Common myeloid progenitor, CD34-positive (primary cell): ENCODE measurements at regions not wholly inside any gene's neighbourhood (a gene's known extent, or its start where the extent isn't known, plus 50 kb on each side); places are given as distances from the start of the nearest gene placed in this dataset.
A peak's percentile ranks its signal among the peaks of the same experiment; 100 is the strongest.

Experiments used
- CTCF ChIA-PET: fragments of 350-600 bp; sonication (Branson Sonifier 250); formaldehyde crosslinking; loops from one replicate; lab custom pipeline; 2021; ENCODE audit warnings: antibody characterized with exemption; lab: Charles Lee
- POLR2A ChIA-PET: fragments of 350-600 bp; sonication (Branson Sonifier 250); formaldehyde crosslinking; loops from one replicate; lab custom pipeline; 2021; ENCODE audit warnings: antibody characterized with exemption; lab: Charles Lee
- DNase-seq, 3 donors: peaks; one replicate each; pipeline versions ENCODE4 v3.0.0 to v3.0.0-alpha.2; 2013
- H3K27ac ChIP-seq, 2 experiments: 1 replicate in 1 of 2; 2 replicates in 1 of 2; pipeline ENCODE4 v1.7.0; 2013; ENCODE audit warnings: inconsistent platforms in 2 of 2, low read length in 2 of 2, mild to moderate bottlenecking in 2 of 2, low read depth in 1 of 2, moderate library complexity in 1 of 2; ENCODE audit not compliant: severe bottlenecking in 2 of 2, insufficient read depth in 1 of 2, poor library complexity in 1 of 2
- H3K27me3 ChIP-seq, 5 experiments: replicated peaks in 2 of 5; 1 replicate in 3 of 5; 2 replicates in 2 of 5; pipeline versions ENCODE4 v1.6.1 to v1.7.0; 2013; ENCODE audit warnings: low read length in 4 of 5, mild to moderate bottlenecking in 2 of 5, moderate library complexity in 2 of 5, inconsistent platforms in 1 of 5; ENCODE audit not compliant: insufficient read depth in 5 of 5, control insufficient read depth in 4 of 5
- H3K36me3 ChIP-seq, 4 experiments: 1 replicate in 2 of 4; 2 replicates in 2 of 4; pipeline versions ENCODE4 v1.6.1 to v1.7.0; 2013; ENCODE audit warnings: low read length in 3 of 4, control low read depth in 1 of 4, mild to moderate bottlenecking in 1 of 4; ENCODE audit not compliant: control insufficient read depth in 4 of 4, insufficient read depth in 4 of 4
- H3K4me1 ChIP-seq, 4 experiments: 1 replicate in 3 of 4; 2 replicates in 1 of 4; pipeline versions ENCODE4 v1.6.1 to v1.7.1; 2013; ENCODE audit warnings: low read length in 3 of 4, mild to moderate bottlenecking in 3 of 4, control low read depth in 1 of 4, inconsistent platforms in 1 of 4, moderate library complexity in 1 of 4; ENCODE audit not compliant: control insufficient read depth in 4 of 4, insufficient read depth in 4 of 4; ENCODE audit errors: control extremely low read depth in 1 of 4
- H3K4me3 ChIP-seq, 7 experiments: 1 replicate in 4 of 7; 2 replicates in 3 of 7; pipeline versions ENCODE4 v1.5.1 to v1.7.0; 2013; ENCODE audit warnings: mild to moderate bottlenecking in 7 of 7, low read length in 6 of 7, moderate library complexity in 6 of 7, inconsistent platforms in 2 of 7, low read depth in 2 of 7, control low read depth in 1 of 7; ENCODE audit not compliant: insufficient read depth in 4 of 7, control insufficient read depth in 1 of 7; ENCODE audit errors: extremely low read depth in 1 of 7
- H3K9me3 ChIP-seq, 5 experiments: 1 replicate in 4 of 5; 2 replicates in 1 of 5; pipeline versions ENCODE4 v1.6.1 to v1.7.1; 2013; ENCODE audit warnings: low read length in 4 of 5, mild to moderate bottlenecking in 2 of 5, inconsistent platforms in 1 of 5, low read depth in 1 of 5, moderate library complexity in 1 of 5; ENCODE audit not compliant: control insufficient read depth in 4 of 5, insufficient read depth in 2 of 5; ENCODE audit errors: control extremely low read depth in 1 of 5
- WGBS: methylation state at CpG from one replicate; pipeline ENCODE4 v1.1.5; 2013; ENCODE audit not compliant: insufficient coverage; 5-methylcytosine and 5-hydroxymethylcytosine counted together

DNA sequence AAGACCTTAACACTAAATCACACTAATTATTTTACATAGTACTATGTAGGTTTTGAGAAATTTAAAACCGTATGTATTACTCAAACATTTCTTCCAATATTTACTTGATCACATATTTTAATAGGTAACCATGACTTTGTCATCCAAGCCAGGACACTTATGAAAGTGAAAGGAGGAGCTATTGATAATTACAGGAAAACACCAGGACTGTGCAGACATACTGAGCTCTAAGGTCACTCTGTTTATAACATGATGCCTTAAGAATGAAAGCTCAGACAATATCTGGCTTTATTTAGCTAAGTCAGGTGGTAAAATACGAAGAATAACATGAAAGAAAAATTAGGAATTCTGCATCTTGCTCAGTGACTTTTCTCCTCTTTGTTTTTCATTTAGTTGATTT lies 216.0 kb upstream of the NANOGP8 start:
- no CpG with 5 or more reads among the region's 2 CpGs for WGBS
- Histone ChIP-seq H3K27me3 (no peaks in the 10 kb centered on the region), H3K9me3 (no peaks in the 10 kb centered on the region), H3K36me3 (no peaks in the 10 kb centered on the region), H3K27ac (no peak overlapping the region), H3K4me1 (peaks cover 0 to 6% (median 4%) of the 10 kb centered on the region in 4 experiments), H3K4me3 (no peak overlapping the region)
- ChIA-PET CTCF (no interaction called here), POLR2A (no interaction called here)
- DNase-seq, result no peak

DNA sequence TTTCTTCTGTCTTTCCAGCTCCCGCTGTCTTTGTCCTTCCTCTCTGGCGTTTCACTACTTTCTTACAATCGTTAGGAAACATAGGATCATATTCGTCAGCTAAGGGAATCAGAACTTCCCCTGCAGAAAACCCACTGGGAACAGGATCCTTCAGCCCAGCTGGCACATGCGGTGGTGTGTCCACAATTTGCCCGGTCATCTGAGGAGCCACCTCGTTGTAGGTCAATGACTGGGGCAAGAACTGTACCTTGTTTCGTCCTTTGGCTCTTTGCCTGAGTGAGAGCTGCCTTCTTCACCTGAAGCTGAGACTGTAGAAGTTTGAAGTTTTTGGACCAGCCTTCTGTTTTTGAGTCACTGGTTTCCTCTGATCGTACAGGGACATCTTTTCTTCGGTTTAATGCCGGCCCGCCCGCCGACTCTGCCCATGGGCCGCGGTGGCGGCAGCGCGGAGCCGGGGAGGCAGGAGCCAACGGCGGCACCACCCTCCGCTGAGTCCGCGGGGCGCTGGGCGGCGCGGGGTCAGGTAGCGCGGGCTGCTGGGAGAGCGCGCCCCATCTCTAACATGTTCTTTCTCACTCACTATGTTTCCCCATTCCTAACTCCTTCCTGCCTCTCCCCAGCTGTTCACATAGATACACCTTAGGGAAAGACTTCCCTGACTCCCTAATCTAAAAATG lies 214.1 kb upstream of the NANOGP8 start:
- Histone ChIP-seq H3K9me3 (no peaks in the 10 kb centered on the region), H3K27ac (no peak overlapping the region), H3K27me3 (no peaks in the 10 kb centered on the region), H3K4me3 (no peak overlapping the region), H3K36me3 (no peaks in the 10 kb centered on the region), H3K4me1 (no peaks in the 10 kb centered on the region)
- WGBS, result 99% methylated on average over 26 of the region's 33 CpGs
- ChIA-PET CTCF (no interaction called here), POLR2A (no interaction called here)
- DNase-seq, result no peak

DNA sequence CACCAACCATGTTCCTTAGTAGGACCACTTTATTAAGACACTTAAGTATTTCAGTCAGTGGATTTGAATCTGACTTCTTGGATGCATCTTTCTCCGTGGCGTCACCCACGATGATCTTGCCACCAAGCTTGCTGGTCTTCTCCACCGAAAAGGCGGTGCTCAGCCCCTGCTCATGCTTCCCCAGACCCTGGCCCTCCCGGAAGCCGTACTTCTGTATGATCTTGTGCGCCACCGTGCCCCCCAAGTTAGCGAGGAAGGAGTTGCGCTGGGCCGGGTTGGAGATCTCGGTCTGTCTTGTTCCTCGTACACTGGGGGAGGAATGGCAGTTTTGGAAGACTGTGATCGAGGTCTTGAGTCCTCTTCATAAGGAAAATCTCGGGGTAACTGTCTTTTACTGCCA lies 213.4 kb upstream of the NANOGP8 start:
- Histone ChIP-seq H3K4me3 (no peak overlapping the region), H3K4me1 (no peaks in the 10 kb centered on the region), H3K27me3 (no peaks in the 10 kb centered on the region), H3K27ac (no peak overlapping the region), H3K9me3 (no peaks in the 10 kb centered on the region), H3K36me3 (no peaks in the 10 kb centered on the region)
- over 99% methylated on average over 15 of the region's 16 CpGs for WGBS
- ChIA-PET CTCF (no interaction called here), POLR2A (no interaction called here)
- DNase-seq, result no peak

DNA sequence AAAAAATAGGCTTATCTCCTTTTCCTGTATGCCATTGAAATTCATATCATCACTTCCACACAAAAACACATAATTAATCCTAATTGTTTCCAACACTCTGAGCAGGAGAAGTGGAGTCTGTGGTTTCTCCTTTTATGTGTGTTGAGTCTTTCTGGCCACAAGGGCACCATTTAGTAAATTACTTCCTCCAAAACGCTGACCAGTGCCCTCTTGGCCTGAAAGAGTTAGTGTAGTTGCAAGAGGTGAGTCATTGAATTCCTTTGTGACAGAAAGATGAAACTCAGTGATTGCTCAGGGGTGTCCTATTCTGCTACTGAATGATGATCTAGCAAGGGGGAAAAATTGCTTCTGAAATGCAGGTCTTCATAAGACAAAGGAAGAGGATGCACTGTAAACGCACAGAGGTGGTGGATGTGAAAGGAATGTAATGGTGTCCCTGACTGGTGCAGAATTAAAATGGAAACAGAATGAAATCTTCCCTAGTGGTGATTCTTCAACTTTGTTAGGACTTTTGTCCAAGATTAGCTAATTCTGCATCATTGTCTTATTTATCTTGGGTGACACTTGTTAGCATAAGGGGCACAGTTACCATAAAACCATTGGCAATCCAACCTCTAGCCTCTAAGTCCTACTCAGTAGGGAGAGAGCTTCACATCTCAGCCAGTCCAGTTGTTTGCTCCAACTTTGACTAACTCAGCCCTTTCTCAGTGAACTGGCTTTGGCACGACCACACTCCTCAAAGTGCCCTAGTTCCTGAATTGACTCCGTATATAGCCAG lies 208.4 kb upstream of the NANOGP8 start:
- WGBS, result 100% methylated on average over 3 of the region's 4 CpGs
- H3K27me3 ChIP-seq, result no peaks in the 10 kb centered on the region
- DNase-seq, result peak in 1 of 3 donors; percentile 3

DNA sequence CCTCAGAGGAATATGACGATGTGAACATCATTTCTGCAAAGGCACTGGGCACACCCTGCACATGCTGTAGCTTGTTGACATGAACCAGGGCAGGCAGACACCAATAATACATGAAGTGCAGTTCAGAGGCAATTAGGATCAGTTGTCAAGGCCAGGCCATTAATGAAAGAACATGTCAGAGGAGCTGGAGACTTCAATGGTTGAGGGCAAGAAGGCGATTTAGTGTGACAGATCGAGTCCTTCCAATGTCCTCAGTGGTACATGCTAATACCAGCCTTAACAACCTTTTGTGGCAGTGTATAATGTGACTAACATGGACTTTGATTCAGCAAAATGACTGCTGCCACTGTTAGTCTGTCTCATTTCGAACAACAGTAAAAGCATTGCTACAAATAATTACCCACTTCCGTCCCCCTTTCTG lies 205.2 kb upstream of the NANOGP8 start:
- H3K4me3 ChIP-seq, result no peak overlapping the region
- ChIA-PET CTCF (interaction anchor here (0.8 to 3.4 kb wide), 4 partner anchors 9 to 159 kb away, joined by 3 to 68 read pairs (median 7); no protein-coding TSS in a partner anchor), POLR2A (no interaction called here)
- DNase-seq, result no peak
- 93% methylated on average over 3 of the region's 5 CpGs for WGBS
- H3K4me1 ChIP-seq, result no peaks in the 10 kb centered on the region
- no peaks in the 10 kb centered on the region for H3K9me3 ChIP-seq
- no peaks in the 10 kb centered on the region for H3K36me3 ChIP-seq
- H3K27me3 ChIP-seq, result no peaks in the 10 kb centered on the region
- no peak overlapping the region for H3K27ac ChIP-seq

More for the DNA sequence above, 208.4 kb upstream of the NANOGP8 start:
- no peak overlapping the region for H3K4me3 ChIP-seq
- H3K9me3 ChIP-seq, result no peaks in the 10 kb centered on the region
- no peak overlapping the region for H3K27ac ChIP-seq
- CTCF ChIA-PET, result interaction anchor here (1.7 kb wide), 1 partner anchor 150 kb away, joined by 7 read pairs; no protein-coding TSS in a partner anchor
- H3K4me1 ChIP-seq, result no peaks in the 10 kb centered on the region
- POLR2A ChIA-PET, result no interaction called here
- H3K36me3 ChIP-seq, result no peaks in the 10 kb centered on the region

DNA sequence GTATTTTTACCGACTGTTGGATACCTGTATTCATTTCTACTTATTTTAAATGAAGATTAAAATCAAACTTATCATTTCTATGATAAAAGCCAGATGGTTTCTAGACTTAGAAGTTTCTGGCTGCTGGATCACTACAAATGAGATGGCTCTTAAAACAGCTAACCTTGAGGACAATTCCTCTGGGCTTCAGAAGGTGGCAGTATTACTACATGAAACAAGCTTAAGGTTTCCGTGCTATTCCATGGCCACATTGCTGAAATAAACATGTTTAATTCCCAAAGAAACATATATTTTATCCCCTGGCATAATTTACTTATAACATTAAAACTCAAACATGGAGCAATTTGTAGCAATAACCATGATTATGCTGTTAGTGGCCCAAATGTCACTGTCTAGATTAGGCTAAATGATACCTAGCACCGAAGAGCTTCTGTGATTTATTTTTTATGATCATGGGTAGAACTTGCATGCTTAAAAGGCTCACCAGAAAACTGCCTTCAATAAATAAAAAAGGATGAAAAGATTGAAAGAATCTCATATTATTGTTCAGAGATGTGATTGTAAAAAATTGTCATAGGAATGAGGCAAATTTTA lies 204.0 kb upstream of the NANOGP8 start:
- H3K27me3 ChIP-seq, result no peaks in the 10 kb centered on the region
- no peak overlapping the region for H3K4me3 ChIP-seq
- WGBS, result 20% methylated on average over 1 of the region's 3 CpGs
- no peaks in the 10 kb centered on the region for H3K4me1 ChIP-seq
- no peak overlapping the region for H3K27ac ChIP-seq
- ChIA-PET POLR2A (interaction anchor here (1.1 kb wide), 1 partner anchor 155 kb away, joined by 3 read pairs; no protein-coding TSS in a partner anchor), CTCF (interaction anchor here (0.6 to 3.4 kb wide), 7 partner anchors 8 to 1497 kb away, joined by 3 to 68 read pairs (median 5); no protein-coding TSS in a partner anchor)
- DNase-seq, result peak; percentile 24 to 50 (median 46)
- H3K36me3 ChIP-seq, result no peaks in the 10 kb centered on the region
- H3K9me3 ChIP-seq, result no peaks in the 10 kb centered on the region
